ENCODE measurements at regions not wholly inside any gene's neighbourhood (a gene's known extent, or its start where the extent isn't known, plus 50 kb on each side); places are given as distances from the start of the nearest gene placed in this dataset.

GRCh38 chr6:121917263-121917829 lies 481.9 kb downstream of the GJA1 start:
- DNase-seq (ENCODE audit: low spot score): no peak
- Histone ChIP-seq H3K36me3 (no peaks in the 10 kb centered on the region), H3K9me3 (no peaks in the 10 kb centered on the region), H3K4me3 (no peak overlapping the region), H3K27me3 (no peaks in the 10 kb centered on the region), H3K4me1 (no peaks in the 10 kb centered on the region), H3K27ac (no peak overlapping the region)
- TF ChIP-seq CTCF (IDR thresholded peaks at IDR 0.05): no peak

- Histone ChIP-seq H3K4me1 (no peaks in the 10 kb centered on the region), H3K4me3 (no peak overlapping the region), H3K27ac (no peak overlapping the region), H3K27me3 (no peaks in the 10 kb centered on the region), H3K9me3 (no peaks in the 10 kb centered on the region), H3K36me3 (no peaks in the 10 kb centered on the region)
- TF ChIP-seq CTCF (IDR thresholded peaks at IDR 0.05): no peak
- DNase-seq (ENCODE audit: low spot score): no peak
Measured at GRCh38 chr6:121917834-121918559, 481.5 kb upstream of the HSF2 start.

GRCh38 chr6:121920616-121921015 lies 478.8 kb upstream of the HSF2 start:
- H3K4me3 ChIP-seq: no peak overlapping the region
- no peaks in the 10 kb centered on the region for H3K9me3 ChIP-seq
- no peak for TF ChIP-seq CTCF (IDR thresholded peaks at IDR 0.05)
- no peaks in the 10 kb centered on the region for H3K27me3 ChIP-seq
- no peak for DNase-seq (ENCODE audit: low spot score)
- H3K4me1 ChIP-seq: no peaks in the 10 kb centered on the region
- H3K27ac ChIP-seq: no peak overlapping the region
- no peaks in the 10 kb centered on the region for H3K36me3 ChIP-seq

- no peaks in the 10 kb centered on the region for H3K4me1 ChIP-seq
- H3K4me3 ChIP-seq: no peak overlapping the region
- no peak overlapping the region for H3K27ac ChIP-seq
- no peaks in the 10 kb centered on the region for H3K27me3 ChIP-seq
- DNase-seq (ENCODE audit: low spot score): no peak
- no peak for TF ChIP-seq CTCF (IDR thresholded peaks at IDR 0.05)
- H3K36me3 ChIP-seq: no peaks in the 10 kb centered on the region
- H3K9me3 ChIP-seq: no peaks in the 10 kb centered on the region
Measured at GRCh38 chr6:121925024-121925423, 474.4 kb upstream of the HSF2 start.

- Histone ChIP-seq H3K4me1 (no peaks in the 10 kb centered on the region), H3K36me3 (no peaks in the 10 kb centered on the region), H3K4me3 (no peak overlapping the region), H3K27me3 (no peaks in the 10 kb centered on the region), H3K27ac (no peak overlapping the region), H3K9me3 (no peaks in the 10 kb centered on the region)
- no peak for TF ChIP-seq CTCF (IDR thresholded peaks at IDR 0.05)
- DNase-seq (ENCODE audit: low spot score): no peak
Measured at GRCh38 chr6:121925534-121926255, 473.8 kb upstream of the HSF2 start.
